Right lung (tissue), 2 donors: ENCODE measurements at regions not wholly inside any gene's neighbourhood (a gene's known extent, or its start where the extent isn't known, plus 50 kb on each side); places are given as distances from the start of the nearest gene placed in this dataset.
"Not testable (repeated sequence)": the region's sequence is repeated elsewhere in the genome, so short reads cannot be mapped to it uniquely, and the experiment has no call there.

Experiments
- DNase-seq, 2 donors: peaks; one replicate each; pipeline ENCODE4 v3.0.0-alpha.2; 2013

- DNase-seq: no peak
These were observed 175.1 kb downstream of the NUFIP1 start for GRCh38 chr13:44814161-44814560.

GRCh38 chr13:44812818-44813217, 176.5 kb downstream of the NUFIP1 start:
- DNase-seq: no peak

GRCh38 chr13:44810061-44810840, 179.0 kb downstream of the NUFIP1 start:
- peak in 1 of 2 donors; percentile 22 for DNase-seq

- peak in 1 of 2 donors; percentile 35 for DNase-seq
These were observed 180.1 kb downstream of the NUFIP1 start for GRCh38 chr13:44809190-44809589.

- no peak for DNase-seq
These were observed 181.1 kb downstream of the NUFIP1 start for GRCh38 chr13:44808185-44808584.

GRCh38 chr13:44807449-44808034, 181.7 kb downstream of the NUFIP1 start:
- DNase-seq: no peak

GRCh38 chr13:44806826-44807225, 182.4 kb downstream of the NUFIP1 start:
- no peak for DNase-seq

GRCh38 chr13:44805585-44805984, 183.7 kb downstream of the NUFIP1 start:
- DNase-seq: no peak

- DNase-seq: no peak
These were observed 185.9 kb downstream of the NUFIP1 start for GRCh38 chr13:44803390-44803789.

- DNase-seq: no peak
These were observed 186.8 kb downstream of the NUFIP1 start for GRCh38 chr13:44802491-44802890.

GRCh38 chr13:44801990-44802389, 187.3 kb downstream of the NUFIP1 start:
- DNase-seq: no peak

GRCh38 chr13:44800626-44801025, 188.6 kb downstream of the NUFIP1 start:
- DNase-seq: no peak

- DNase-seq: no peak
These were observed 191.6 kb downstream of the NUFIP1 start for GRCh38 chr13:44797685-44798084.

GRCh38 chr13:44796597-44797490, 192.4 kb downstream of the NUFIP1 start:
- DNase-seq: no peak

- DNase-seq: not testable (repeated sequence)
These were observed 193.2 kb downstream of the NUFIP1 start for GRCh38 chr13:44796039-44796438.

- no peak for DNase-seq
These were observed 194.1 kb downstream of the NUFIP1 start for GRCh38 chr13:44795176-44795575.

- no peak for DNase-seq
These were observed 197.2 kb downstream of the NUFIP1 start for GRCh38 chr13:44792096-44792495.

GRCh38 chr13:44790289-44790688, 199.0 kb downstream of the NUFIP1 start:
- DNase-seq: no peak

GRCh38 chr13:44787617-44788016, 201.7 kb downstream of the NUFIP1 start:
- no peak for DNase-seq

GRCh38 chr13:44786756-44787155, 202.5 kb downstream of the NUFIP1 start:
- peak in 1 of 2 donors; percentile 31 for DNase-seq

GRCh38 chr13:44785401-44785800, 203.9 kb downstream of the NUFIP1 start:
- DNase-seq: no peak

GRCh38 chr13:44784708-44785080, 204.6 kb downstream of the NUFIP1 start:
- no peak for DNase-seq
